H1 (cell line): ENCODE measurements at regions not wholly inside any gene's neighbourhood (a gene's known extent, or its start where the extent isn't known, plus 50 kb on each side); places are given as distances from the start of the nearest gene placed in this dataset.

Source experiments
- CTCF ChIA-PET: fragments of 300-600 bp; sonication (Branson Sonifier 250); formaldehyde crosslinking; loops from one replicate; lab custom pipeline; 2021; ENCODE audit not compliant: partially characterized antibody; lab: Charles Lee
- POLR2A ChIA-PET: fragments of 300-600 bp; sonication (Branson Sonifier 250); formaldehyde crosslinking; loops from one replicate; lab custom pipeline; 2021; ENCODE audit warnings: inconsistent platforms; ENCODE audit not compliant: partially characterized antibody; lab: Charles Lee
- DNase-seq, 2 experiments: peaks; one replicate each; pipeline versions ENCODE4 v3.0.0 to v3.0.0-alpha.2; 2010 to 2022; ENCODE audit warnings: low spot score in 2 of 2, low read depth in 1 of 2, mixed read lengths in 1 of 2
- FAIRE-seq: peaks from 2 replicates; lab custom pipeline; 2011; peaks lifted over from hg19 to GRCh38; lab: Jason Lieb, UNC
- H2AFZ ChIP-seq: 2 replicates; pipeline ENCODE4 v1.8.1; 2012; ENCODE audit warnings: low read length, inconsistent platforms
- H2AK5ac ChIP-seq: 2 replicates; pipeline ENCODE4 v1.6.1; 2013; ENCODE audit warnings: low read depth, low read length
- H2BK120ac ChIP-seq: replicated peaks from 2 replicates; pipeline ENCODE3; 2013; ENCODE audit warnings: low read depth, low read length, inconsistent platforms
- H2BK12ac ChIP-seq: 2 replicates; pipeline ENCODE4 v1.6.1; 2013; ENCODE audit warnings: low read depth, low read length
- H2BK15ac ChIP-seq: 2 replicates; pipeline ENCODE4 v1.6.1; 2013; ENCODE audit warnings: low read length
- H2BK20ac ChIP-seq: 2 replicates; pipeline ENCODE4 v1.6.1; 2013; ENCODE audit warnings: low read length
- H2BK5ac ChIP-seq: 2 replicates; pipeline ENCODE4 v1.6.1; 2013; ENCODE audit warnings: low read depth, low read length
- H3K14ac ChIP-seq: 2 replicates; pipeline ENCODE4 v1.6.1; 2013; ENCODE audit warnings: inconsistent platforms; ENCODE audit not compliant: insufficient read length
- H3K18ac ChIP-seq: 2 replicates; pipeline ENCODE4 v1.6.1; 2013; ENCODE audit warnings: low read length; ENCODE audit errors: extremely low read depth
- H3K23ac ChIP-seq: 2 replicates; pipeline ENCODE4 v1.6.1; 2013; ENCODE audit warnings: inconsistent platforms; ENCODE audit not compliant: insufficient read length
- H3K23me2 ChIP-seq: 2 replicates; pipeline ENCODE4 v1.6.1; 2013; ENCODE audit warnings: low read depth, low read length
- H3K27ac ChIP-seq: 2 replicates; pipeline ENCODE4 v1.6.1; 2011; ENCODE audit warnings: low read depth, low read length, inconsistent platforms
- H3K27me3 ChIP-seq, 4 experiments: replicated peaks in 1 of 4; 1 replicate in 1 of 4; 2 replicates in 3 of 4; pipeline versions ENCODE4 v1.6.1 to v1.8.1; 2011 to 2013; ENCODE audit warnings: low read length in 3 of 4, mild to moderate bottlenecking in 3 of 4, inconsistent platforms in 2 of 4, mixed read lengths in 2 of 4, moderate library complexity in 1 of 4; ENCODE audit not compliant: control insufficient read depth in 3 of 4, insufficient read depth in 3 of 4; ENCODE audit errors: extremely low read depth in 1 of 4
- H3K36me3 ChIP-seq, 4 experiments: 2 replicates each; pipeline versions ENCODE4 v1.6.1 to v1.8.1; 2011 to 2013; ENCODE audit warnings: mild to moderate bottlenecking in 4 of 4, low read length in 3 of 4, moderate library complexity in 2 of 4, control low read depth in 1 of 4, inconsistent platforms in 1 of 4; ENCODE audit not compliant: insufficient read depth in 4 of 4, control insufficient read depth in 2 of 4
- H3K4ac ChIP-seq: replicated peaks from 2 replicates; pipeline ENCODE3; 2013; ENCODE audit warnings: low read length, low read depth, mixed read lengths, inconsistent platforms; ENCODE audit not compliant: insufficient read length
- H3K4me1 ChIP-seq, 4 experiments: replicated peaks in 1 of 4; 1 replicate in 1 of 4; 2 replicates in 3 of 4; pipeline versions ENCODE4 v1.6.1 to v1.8.1; 2011 to 2013; ENCODE audit warnings: low read length in 3 of 4, inconsistent platforms in 2 of 4, mixed read lengths in 1 of 4; ENCODE audit not compliant: insufficient read depth in 4 of 4, control insufficient read depth in 3 of 4
- H3K4me2 ChIP-seq, 2 experiments: 2 replicates each; pipeline versions ENCODE4 v1.6.1 to v1.8.1; 2011 to 2013; ENCODE audit warnings: low read depth in 2 of 2, low read length in 2 of 2, control low read depth in 1 of 2, inconsistent platforms in 1 of 2, mild to moderate bottlenecking in 1 of 2; ENCODE audit not compliant: insufficient read depth in 1 of 2
- H3K4me3 ChIP-seq, 4 experiments: fragments of 200-600, 300-600 bp in 1 of 4; sonication (generic), shearing (Covaris generic), sonication (Bioruptor Twin) in 1 of 4; 2 replicates each; pipeline versions ENCODE4 v1.5.1 to v1.8.1; 2011 to 2016; ENCODE audit warnings: low read length in 4 of 4, low read depth in 3 of 4, control low read depth in 2 of 4, inconsistent platforms in 2 of 4, mild to moderate bottlenecking in 2 of 4, mixed read lengths in 1 of 4, moderate library complexity in 1 of 4; ENCODE audit not compliant: insufficient read depth in 2 of 4; ENCODE audit errors: extremely low read depth in 1 of 4
- H3K56ac ChIP-seq: replicated peaks from 2 replicates; pipeline ENCODE3; 2013; ENCODE audit warnings: low read depth, mild to moderate bottlenecking, mixed read lengths, low read length, inconsistent platforms; ENCODE audit not compliant: insufficient read length
- H3K79me1 ChIP-seq: 2 replicates; pipeline ENCODE4 v1.6.1; 2013; ENCODE audit warnings: low read depth, low read length, control low read depth
- H3K79me2 ChIP-seq, 2 experiments: 2 replicates each; pipeline versions ENCODE4 v1.6.1 to v1.8.1; 2012 to 2013; ENCODE audit warnings: low read length in 2 of 2, mild to moderate bottlenecking in 2 of 2, inconsistent platforms in 1 of 2; ENCODE audit not compliant: insufficient read depth in 2 of 2, control insufficient read depth in 1 of 2
- H3K9ac ChIP-seq, 4 experiments: replicated peaks in 1 of 4; 1 replicate in 1 of 4; 2 replicates in 3 of 4; pipeline versions ENCODE4 v1.6.1 to v1.8.1; 2011 to 2013; ENCODE audit warnings: low read depth in 3 of 4, low read length in 3 of 4, control low read depth in 2 of 4, mild to moderate bottlenecking in 2 of 4, moderate library complexity in 2 of 4, inconsistent platforms in 1 of 4; ENCODE audit errors: extremely low read depth in 1 of 4
- H3K9me3 ChIP-seq, 2 experiments: 2 replicates each; pipeline versions ENCODE4 v1.6.1 to v1.8.1; 2012 to 2013; ENCODE audit warnings: mild to moderate bottlenecking in 2 of 2, moderate library complexity in 2 of 2, control low read depth in 1 of 2, inconsistent platforms in 1 of 2, low read depth in 1 of 2, low read length in 1 of 2, mixed read lengths in 1 of 2; ENCODE audit not compliant: insufficient read depth in 2 of 2
- H4K20me1 ChIP-seq, 2 experiments: replicated peaks in 1 of 2; 2 replicates each; pipeline versions ENCODE3 to v1.8.1; 2011 to 2013; ENCODE audit warnings: inconsistent platforms in 2 of 2, low read length in 2 of 2, mild to moderate bottlenecking in 1 of 2; ENCODE audit not compliant: insufficient read depth in 2 of 2, control insufficient read depth in 1 of 2
- H4K5ac ChIP-seq: 2 replicates; pipeline ENCODE4 v1.6.1; 2013; ENCODE audit warnings: low read length, low read depth, mixed read lengths, inconsistent platforms; ENCODE audit not compliant: insufficient read length
- H4K8ac ChIP-seq: 2 replicates; pipeline ENCODE4 v1.8.0; 2013; ENCODE audit warnings: mild to moderate bottlenecking, moderate library complexity, low read length, inconsistent platforms; ENCODE audit not compliant: insufficient read depth; ENCODE audit errors: extremely low read depth
- H4K91ac ChIP-seq: replicated peaks from 2 replicates; pipeline ENCODE3; 2013; ENCODE audit warnings: low read length, mixed read lengths, inconsistent platforms; ENCODE audit not compliant: insufficient read length
- ASH2L ChIP-seq: fragments of 200-600, 300-600 bp; sonication (generic); IDR thresholded peaks from one replicate; pipeline ENCODE4 v1.7.1; 2017; ENCODE audit warnings: low read length
- BACH1 ChIP-seq: IDR thresholded peaks from 2 replicates; pipeline ENCODE4 v1.6.1; 2012; ENCODE audit warnings: low read length, improper control_type of control experiment
- CEBPB ChIP-seq: IDR thresholded peaks from 2 replicates; pipeline ENCODE4 v1.6.1; 2012; ENCODE audit warnings: low read depth, low read length
- CREB1 ChIP-seq: IDR thresholded peaks from 2 replicates; pipeline ENCODE4 v1.6.1; 2012; ENCODE audit warnings: inconsistent platforms
- EGR1 ChIP-seq: IDR thresholded peaks from 2 replicates; pipeline ENCODE4 v1.6.1; 2011; ENCODE audit warnings: low read depth, low read length, borderline replicate concordance
- GABPA ChIP-seq: IDR thresholded peaks from 2 replicates; pipeline ENCODE4 v1.6.1; 2011; ENCODE audit warnings: mild to moderate bottlenecking, low read length, moderate library complexity, borderline replicate concordance; ENCODE audit not compliant: insufficient read depth
- JUN ChIP-seq: IDR thresholded peaks from 2 replicates; pipeline ENCODE4 v1.6.1; 2011; ENCODE audit warnings: low read depth, mild to moderate bottlenecking, improper control_type of control experiment, low read length
- KDM1A ChIP-seq: fragments of 200-600, 300-600 bp; sonication (generic); IDR thresholded peaks from 2 replicates; pipeline ENCODE4 v1.7.1; 2016; ENCODE audit warnings: mild to moderate bottlenecking, low read length, borderline replicate concordance
- NANOG ChIP-seq: IDR thresholded peaks from 2 replicates; pipeline ENCODE4 v1.6.1; 2011; ENCODE audit warnings: low read length, low read depth, mild to moderate bottlenecking, inconsistent platforms; ENCODE audit not compliant: insufficient read depth, poor library complexity, severe bottlenecking
- POLR2AphosphoS5 ChIP-seq: IDR thresholded peaks from 2 replicates; pipeline ENCODE4 v1.6.1; 2011; ENCODE audit warnings: low read depth, low read length
- RBBP5 ChIP-seq: IDR thresholded peaks from 2 replicates; pipeline ENCODE4 v1.7.1; 2012; ENCODE audit warnings: low read depth, mild to moderate bottlenecking, inconsistent platforms, low read length, moderate library complexity, borderline replicate concordance
- SRF ChIP-seq: IDR thresholded peaks from 2 replicates; pipeline ENCODE4 v1.6.1; 2011; ENCODE audit warnings: mild to moderate bottlenecking, low read depth, low read length, moderate library complexity
- TBP ChIP-seq: IDR thresholded peaks from 2 replicates; pipeline ENCODE4 v1.6.1; 2011; ENCODE audit warnings: low read depth, low read length, improper control_type of control experiment
- WGBS, 2 experiments: shearing (Covaris generic) in 1 of 2; methylation state at CpG; one replicate each; pipeline versions ENCODE4 v1.1.6 to v1.1.7; 2013 to 2015; ENCODE audit warnings: low lambda C conversion rate in 2 of 2, mixed read lengths in 2 of 2, inconsistent platforms in 1 of 2, low coverage in 1 of 2, missing lambda C conversion rate in 1 of 2; ENCODE audit not compliant: insufficient replicate concordance in 2 of 2, insufficient coverage in 1 of 2, insufficient read length in 1 of 2; ENCODE audit errors: extremely low coverage in 1 of 2, missing lambda C conversion rate in 1 of 2; 5-methylcytosine and 5-hydroxymethylcytosine counted together
- TF ChIP-seq, protein P1 (sequence below): IDR thresholded peaks from 2 replicates; pipeline ENCODE4 v1.6.1; 2011; ENCODE audit warnings: low read length, improper control_type of control experiment

DNA sequence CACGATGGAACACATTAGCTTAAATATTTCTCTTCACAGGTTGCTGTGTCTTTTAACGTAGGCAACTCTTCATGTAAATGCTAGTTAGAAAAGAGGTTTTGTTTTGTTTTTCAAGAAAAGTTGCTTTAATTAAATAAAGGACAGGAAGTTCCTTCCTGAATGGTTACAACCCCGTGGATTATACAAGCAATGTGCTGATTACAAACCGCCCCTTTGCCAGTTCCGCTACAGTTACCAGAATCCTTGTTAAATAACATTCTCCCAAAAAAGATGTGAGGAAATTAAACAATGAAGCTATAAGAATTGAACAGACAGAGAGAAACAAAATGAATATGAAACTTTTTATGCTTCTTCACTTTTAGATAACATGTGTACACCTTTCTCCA lies 75.1 kb downstream of the LYZL2 start:
- peak overlapping the region in 1 of 4 experiments; percentile 46; a peak in 2 of 8 replicates for H3K4me3 ChIP-seq
- peak overlapping the region; percentile 38 for H4K91ac ChIP-seq
- no peaks in the 10 kb centered on the region for H4K20me1 ChIP-seq
- H3K23ac ChIP-seq = no peak overlapping the region
- H2BK15ac ChIP-seq = no peak overlapping the region
- H2BK12ac ChIP-seq = no peak overlapping the region
- H2BK5ac ChIP-seq = peak overlapping the region; percentile 62; the same call in 1 of the 2 replicates
- no peak overlapping the region for H3K14ac ChIP-seq
- peak overlapping the region; percentile 56 for H2BK120ac ChIP-seq
- H3K9ac ChIP-seq = peak overlapping the region in 1 of 4 experiments; percentile 55; a peak in 1 of 7 replicates
- no peak overlapping the region for H2BK20ac ChIP-seq
- no peaks in the 10 kb centered on the region for H3K27me3 ChIP-seq
- no peaks in the 10 kb centered on the region for H3K9me3 ChIP-seq
- H4K8ac ChIP-seq = no peak overlapping the region
- no peaks in the 10 kb centered on the region for H3K36me3 ChIP-seq
- no peak overlapping the region for H3K4ac ChIP-seq
- peak overlapping the region; percentile 40 to 55 for H3K4me2 ChIP-seq
- ChIA-PET CTCF (interaction anchor here (0.8 to 3.8 kb wide), 6 partner anchors 18 to 162 kb away, joined by 3 to 12 read pairs (median 4); no protein-coding TSS in a partner anchor), POLR2A (interaction anchor here (1.2 to 3.5 kb wide), 5 partner anchors 9 to 162 kb away, joined by 4 to 16 read pairs (median 6); partner anchors contain the start of gene MAP3K8)
- no peaks in the 10 kb centered on the region for H3K79me2 ChIP-seq
- H4K5ac ChIP-seq = no peak overlapping the region
- peak overlapping the region; percentile 29; the same call in 1 of the 2 replicates for H2AFZ ChIP-seq
- no peak for FAIRE-seq
- DNase-seq = no peak
- H3K79me1 ChIP-seq = no peaks in the 10 kb centered on the region
- no peak overlapping the region for H3K18ac ChIP-seq
- H3K56ac ChIP-seq = no peak overlapping the region
- H3K23me2 ChIP-seq = no peaks in the 10 kb centered on the region; the same call in 1 of the 2 replicates
- peaks cover 0 to 15% (median 5%) of the 10 kb centered on the region in 4 experiments; a peak in 6 of 7 replicates for H3K4me1 ChIP-seq
- peak overlapping the region; percentile 89; the same call in 1 of the 2 replicates for H3K27ac ChIP-seq
- H2AK5ac ChIP-seq = no peak overlapping the region
- 47% methylated on average over 5 of the region's 5 CpGs; no CpG with 5 or more reads in 1 of the 2 experiments for WGBS, 2 experiments
- TF ChIP-seq POLR2AphosphoS5 (no peak), CEBPB (no peak), KDM1A (no peak), BACH1 (no peak), NANOG (no peak), GABPA (no peak), EGR1 (no peak), CREB1 (no peak), JUN (no peak), ASH2L (no peak), TBP (no peak), RBBP5 (no peak), SRF (no peak)
- TF ChIP-seq, protein P1, sequence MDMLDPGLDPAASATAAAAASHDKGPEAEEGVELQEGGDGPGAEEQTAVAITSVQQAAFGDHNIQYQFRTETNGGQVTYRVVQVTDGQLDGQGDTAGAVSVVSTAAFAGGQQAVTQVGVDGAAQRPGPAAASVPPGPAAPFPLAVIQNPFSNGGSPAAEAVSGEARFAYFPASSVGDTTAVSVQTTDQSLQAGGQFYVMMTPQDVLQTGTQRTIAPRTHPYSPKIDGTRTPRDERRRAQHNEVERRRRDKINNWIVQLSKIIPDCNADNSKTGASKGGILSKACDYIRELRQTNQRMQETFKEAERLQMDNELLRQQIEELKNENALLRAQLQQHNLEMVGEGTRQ = no peak
